SK-N-MC (cell line): ENCODE measurements at regions not wholly inside any gene's neighbourhood (a gene's known extent, or its start where the extent isn't known, plus 50 kb on each side); places are given as distances from the start of the nearest gene placed in this dataset.

Source experiments
- DNase-seq: peaks from one replicate; pipeline ENCODE4 v3.0.0-alpha.2; 2011; ENCODE audit warnings: low read depth, low spot score
- H3K27ac ChIP-seq: fragments of 200-600 bp; sonication (generic); 2 replicates; pipeline ENCODE4 v1.5.1; 2016; ENCODE audit warnings: mixed run types
- H3K36me3 ChIP-seq: fragments of 200-600 bp; sonication (generic); 2 replicates; pipeline ENCODE4 v1.6.1; 2017; ENCODE audit warnings: antibody characterized with exemption, low read length, mixed read lengths; ENCODE audit not compliant: insufficient read depth
- H3K4me3 ChIP-seq: fragments of 200-600 bp; sonication (generic); 2 replicates; pipeline ENCODE4 v1.5.1; 2016
- H3K9ac ChIP-seq: fragments of 200-600 bp; sonication (generic); 2 replicates; pipeline ENCODE4 v1.8.0; 2017; ENCODE audit warnings: mixed run types, mixed read lengths; ENCODE audit not compliant: insufficient read length
- H3K9me3 ChIP-seq: fragments of 200-600 bp; sonication (generic); 2 replicates; pipeline ENCODE4 v1.6.1; 2017; ENCODE audit warnings: low read depth, mild to moderate bottlenecking, antibody characterized with exemption, low read length, moderate library complexity, mixed read lengths
- EZH2 ChIP-seq: fragments of 200-600 bp; sonication (generic); IDR thresholded peaks from one replicate; pipeline ENCODE4 v1.6.1; 2017; ENCODE audit warnings: antibody characterized with exemption
- FOXP2 ChIP-seq: optimal IDR thresholded peaks from 2 replicates; pipeline ENCODE3; 2011; ENCODE audit warnings: mild to moderate bottlenecking, moderate library complexity; ENCODE audit not compliant: insufficient read depth; ENCODE audit errors: extremely low read length, control extremely low read depth
- POLR2AphosphoS5 ChIP-seq: IDR thresholded peaks from 2 replicates; pipeline ENCODE4 v1.6.1; 2012; ENCODE audit warnings: mild to moderate bottlenecking, low read depth, low read length, borderline replicate concordance

DNA sequence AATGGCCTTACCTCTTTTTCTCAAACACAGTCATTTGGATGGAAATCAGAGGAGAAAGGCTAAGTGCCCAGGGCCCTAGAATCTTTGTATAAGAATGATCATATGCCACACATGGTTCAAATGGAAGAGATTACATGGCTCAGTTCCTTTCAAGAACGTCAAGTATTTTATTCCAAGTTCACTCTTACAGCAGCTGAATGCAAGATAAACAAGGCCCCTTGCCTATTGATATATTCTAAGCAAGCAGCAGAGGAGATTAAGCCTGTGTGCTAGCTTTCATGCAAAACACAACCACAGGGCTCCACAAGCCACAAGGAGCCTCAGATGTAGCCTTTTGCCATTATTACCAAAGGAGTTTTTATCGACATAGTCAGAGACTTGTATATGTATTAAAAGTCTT is 55.3 kb upstream of the SLCO6A1 start:
- DNase-seq, result no peak
- Histone ChIP-seq H3K36me3 (no peaks in the 10 kb centered on the region), H3K4me3 (no peak overlapping the region), H3K27ac (no peak overlapping the region), H3K9ac (no peak overlapping the region), H3K9me3 (no peaks in the 10 kb centered on the region)
- TF ChIP-seq POLR2AphosphoS5 (no peak), EZH2 (no peak), FOXP2 (no peak)

- TF ChIP-seq FOXP2 (no peak), POLR2AphosphoS5 (no peak), EZH2 (no peak)
- no peak for DNase-seq
- H3K36me3 ChIP-seq, result no peaks in the 10 kb centered on the region
- no peak overlapping the region for H3K4me3 ChIP-seq
- no peak overlapping the region for H3K27ac ChIP-seq
- H3K9ac ChIP-seq, result no peak overlapping the region
- H3K9me3 ChIP-seq, result no peaks in the 10 kb centered on the region
Observed at GRCh38 chr5:102554728-102555127, 55.9 kb upstream of the SLCO6A1 start.

DNA sequence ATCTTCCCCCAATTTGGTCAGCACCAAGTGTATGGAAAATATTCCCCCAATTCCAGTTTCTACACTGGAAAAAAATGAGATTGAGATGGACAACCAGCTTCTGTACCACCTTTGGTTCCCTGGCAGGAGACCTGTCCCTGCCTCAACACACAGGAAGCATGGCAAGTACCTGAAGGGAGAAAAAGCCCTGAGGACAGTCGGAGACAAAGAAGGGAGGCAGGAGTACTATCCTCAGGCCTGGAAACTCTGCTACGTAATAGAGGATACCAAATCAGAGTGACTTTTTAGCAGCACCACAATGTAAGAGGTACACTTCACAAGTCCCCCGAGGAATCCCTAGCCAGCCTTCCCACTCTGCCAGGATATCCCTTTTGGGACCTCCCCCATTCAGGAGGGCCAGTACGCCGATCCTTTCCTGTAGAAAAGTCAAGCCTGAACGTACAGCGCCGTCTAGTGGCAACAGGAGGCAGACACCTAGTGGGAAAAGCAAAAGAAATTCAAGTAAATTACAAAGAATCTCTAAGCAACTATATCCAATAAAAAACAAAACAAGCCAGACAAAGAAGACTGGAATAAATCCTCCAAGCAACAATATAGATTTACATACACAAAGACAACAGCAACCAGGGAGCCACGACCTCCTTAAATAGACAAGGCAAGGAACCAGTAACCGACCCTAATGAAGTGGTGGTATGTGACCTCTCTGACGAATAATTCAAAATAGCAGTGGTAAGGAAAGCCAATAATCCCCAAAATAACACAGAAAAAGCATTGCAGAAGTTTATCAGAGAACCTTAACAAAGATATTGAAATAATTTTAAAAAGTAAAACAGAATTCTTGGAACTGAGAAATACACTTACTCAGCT is 63.3 kb upstream of the SLCO6A1 start:
- Histone ChIP-seq H3K4me3 (no peak overlapping the region), H3K27ac (no peak overlapping the region), H3K36me3 (no peaks in the 10 kb centered on the region), H3K9ac (no peak overlapping the region), H3K9me3 (no peaks in the 10 kb centered on the region)
- DNase-seq, result no peak
- TF ChIP-seq EZH2 (no peak), POLR2AphosphoS5 (no peak), FOXP2 (no peak)

DNA sequence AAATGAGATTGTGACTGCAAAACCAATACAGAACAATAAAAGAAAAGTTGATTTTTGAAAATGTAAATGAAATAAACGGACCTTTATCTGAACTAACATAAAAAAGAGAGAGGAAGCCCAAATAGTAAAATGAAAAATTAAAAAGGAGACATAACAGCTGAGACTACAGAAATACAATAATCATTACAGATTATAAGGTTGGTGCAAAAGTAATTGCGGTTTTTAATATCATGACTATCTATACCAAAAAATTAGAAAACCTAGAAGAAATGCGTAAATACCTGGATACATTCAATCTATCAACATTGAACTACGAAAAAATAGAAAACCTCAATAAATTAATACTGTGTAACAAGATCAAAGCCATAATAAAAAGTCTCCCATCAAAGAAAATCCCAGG is 71.9 kb upstream of the SLCO6A1 start:
- no peak overlapping the region for H3K27ac ChIP-seq
- no peaks in the 10 kb centered on the region for H3K36me3 ChIP-seq
- no peaks in the 10 kb centered on the region for H3K9me3 ChIP-seq
- no peak for DNase-seq
- no peak overlapping the region for H3K4me3 ChIP-seq
- H3K9ac ChIP-seq, result no peak overlapping the region
- TF ChIP-seq FOXP2 (no peak), EZH2 (no peak), POLR2AphosphoS5 (no peak)

DNA sequence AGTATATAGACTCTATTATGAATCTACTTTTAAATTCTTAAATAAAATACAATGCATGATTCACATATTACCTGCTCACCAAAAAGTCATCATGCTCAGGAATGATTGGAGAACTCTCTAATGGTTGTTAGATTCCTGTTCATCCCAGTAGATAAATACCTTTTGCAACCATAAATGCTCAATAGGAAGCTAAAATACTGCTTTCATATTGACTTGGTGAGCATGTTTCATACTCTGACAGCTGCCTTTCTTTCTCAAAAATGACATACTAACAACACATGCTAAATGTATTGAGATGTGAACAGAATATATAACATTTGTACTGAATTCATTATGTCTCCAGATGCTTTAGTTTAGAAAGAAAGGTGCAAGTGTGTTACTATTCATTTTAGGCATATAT is 79.6 kb upstream of the SLCO6A1 start:
- no peak overlapping the region for H3K9ac ChIP-seq
- no peak for DNase-seq
- H3K9me3 ChIP-seq, result no peaks in the 10 kb centered on the region
- no peak overlapping the region for H3K4me3 ChIP-seq
- TF ChIP-seq FOXP2 (no peak), EZH2 (no peak), POLR2AphosphoS5 (no peak)
- H3K27ac ChIP-seq, result no peak overlapping the region
- no peaks in the 10 kb centered on the region for H3K36me3 ChIP-seq

- Histone ChIP-seq H3K9ac (no peak overlapping the region), H3K36me3 (no peaks in the 10 kb centered on the region), H3K9me3 (no peaks in the 10 kb centered on the region), H3K27ac (no peak overlapping the region), H3K4me3 (no peak overlapping the region)
- TF ChIP-seq FOXP2, result no peak
- no peak for TF ChIP-seq POLR2AphosphoS5
- no peak for TF ChIP-seq EZH2
- no peak for DNase-seq
Observed at GRCh38 chr5:102579379-102579778, 80.6 kb upstream of the SLCO6A1 start.

- no peak overlapping the region for H3K4me3 ChIP-seq
- no peak for DNase-seq
- no peak overlapping the region for H3K9ac ChIP-seq
- no peak overlapping the region for H3K27ac ChIP-seq
- H3K36me3 ChIP-seq, result no peaks in the 10 kb centered on the region
- TF ChIP-seq FOXP2 (no peak), EZH2 (no peak), POLR2AphosphoS5 (no peak)
- H3K9me3 ChIP-seq, result no peaks in the 10 kb centered on the region
Observed at GRCh38 chr5:102581011-102581410, 82.2 kb upstream of the SLCO6A1 start.

DNA sequence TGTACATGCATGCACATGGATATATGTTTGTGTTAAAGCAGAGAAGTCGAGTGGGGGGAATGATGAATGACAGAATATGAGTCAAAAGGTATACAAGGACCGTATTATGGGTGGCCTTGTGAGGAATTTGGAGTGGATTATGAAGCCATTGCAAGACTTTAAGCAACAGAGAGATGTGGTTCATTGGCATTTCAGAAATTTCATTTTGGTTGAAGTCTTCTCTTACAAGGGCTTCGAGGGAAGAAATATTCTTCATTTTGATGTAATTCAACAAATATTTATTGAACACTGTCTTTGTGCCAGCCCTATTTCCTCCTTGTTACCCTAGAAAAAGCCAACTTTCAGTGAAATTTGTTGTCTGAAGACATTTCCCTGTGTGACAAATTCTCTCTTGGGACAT is 83.9 kb upstream of the SLCO6A1 start:
- TF ChIP-seq EZH2 (no peak), POLR2AphosphoS5 (no peak), FOXP2 (no peak)
- no peaks in the 10 kb centered on the region for H3K36me3 ChIP-seq
- H3K9me3 ChIP-seq, result no peaks in the 10 kb centered on the region
- no peak for DNase-seq
- no peak overlapping the region for H3K27ac ChIP-seq
- no peak overlapping the region for H3K9ac ChIP-seq
- H3K4me3 ChIP-seq, result no peak overlapping the region

- no peak for DNase-seq
Observed at GRCh38 chr5:102583276-102584124, 84.7 kb upstream of the SLCO6A1 start.

More at GRCh38 chr5:102583276-102584124, 84.7 kb upstream of the SLCO6A1 start:
- TF ChIP-seq EZH2 (no peak), FOXP2 (no peak)
- no peaks in the 10 kb centered on the region for H3K9me3 ChIP-seq
- H3K36me3 ChIP-seq, result no peaks in the 10 kb centered on the region
- no peak overlapping the region for H3K4me3 ChIP-seq
- H3K9ac ChIP-seq, result no peak overlapping the region
- H3K27ac ChIP-seq, result no peak overlapping the region
